H1 (cell line): ENCODE measurements at regions not wholly inside any gene's neighbourhood (a gene's known extent, or its start where the extent isn't known, plus 50 kb on each side); places are given as distances from the start of the nearest gene placed in this dataset.

Experiments
- CTCF ChIA-PET: fragments of 300-600 bp; sonication (Branson Sonifier 250); formaldehyde crosslinking; loops from one replicate; lab custom pipeline; 2021; ENCODE audit not compliant: partially characterized antibody; lab: Charles Lee
- POLR2A ChIA-PET: fragments of 300-600 bp; sonication (Branson Sonifier 250); formaldehyde crosslinking; loops from one replicate; lab custom pipeline; 2021; ENCODE audit warnings: inconsistent platforms; ENCODE audit not compliant: partially characterized antibody; lab: Charles Lee
- DNase-seq, 2 experiments: peaks; one replicate each; pipeline versions ENCODE4 v3.0.0 to v3.0.0-alpha.2; 2010 to 2022; ENCODE audit warnings: low spot score in 2 of 2, low read depth in 1 of 2, mixed read lengths in 1 of 2
- FAIRE-seq: peaks from 2 replicates; lab custom pipeline; 2011; peaks lifted over from hg19 to GRCh38; lab: Jason Lieb, UNC
- H2AFZ ChIP-seq: 2 replicates; pipeline ENCODE4 v1.8.1; 2012; ENCODE audit warnings: low read length, inconsistent platforms
- H2AK5ac ChIP-seq: 2 replicates; pipeline ENCODE4 v1.6.1; 2013; ENCODE audit warnings: low read depth, low read length
- H2BK120ac ChIP-seq: replicated peaks from 2 replicates; pipeline ENCODE3; 2013; ENCODE audit warnings: low read depth, low read length, inconsistent platforms
- H2BK12ac ChIP-seq: 2 replicates; pipeline ENCODE4 v1.6.1; 2013; ENCODE audit warnings: low read depth, low read length
- H2BK15ac ChIP-seq: 2 replicates; pipeline ENCODE4 v1.6.1; 2013; ENCODE audit warnings: low read length
- H2BK20ac ChIP-seq: 2 replicates; pipeline ENCODE4 v1.6.1; 2013; ENCODE audit warnings: low read length
- H2BK5ac ChIP-seq: 2 replicates; pipeline ENCODE4 v1.6.1; 2013; ENCODE audit warnings: low read depth, low read length
- H3K14ac ChIP-seq: 2 replicates; pipeline ENCODE4 v1.6.1; 2013; ENCODE audit warnings: inconsistent platforms; ENCODE audit not compliant: insufficient read length
- H3K18ac ChIP-seq: 2 replicates; pipeline ENCODE4 v1.6.1; 2013; ENCODE audit warnings: low read length; ENCODE audit errors: extremely low read depth
- H3K23ac ChIP-seq: 2 replicates; pipeline ENCODE4 v1.6.1; 2013; ENCODE audit warnings: inconsistent platforms; ENCODE audit not compliant: insufficient read length
- H3K23me2 ChIP-seq: 2 replicates; pipeline ENCODE4 v1.6.1; 2013; ENCODE audit warnings: low read depth, low read length
- H3K27ac ChIP-seq: 2 replicates; pipeline ENCODE4 v1.6.1; 2011; ENCODE audit warnings: low read depth, low read length, inconsistent platforms
- H3K27me3 ChIP-seq, 4 experiments: replicated peaks in 1 of 4; 1 replicate in 1 of 4; 2 replicates in 3 of 4; pipeline versions ENCODE4 v1.6.1 to v1.8.1; 2011 to 2013; ENCODE audit warnings: low read length in 3 of 4, mild to moderate bottlenecking in 3 of 4, inconsistent platforms in 2 of 4, mixed read lengths in 2 of 4, moderate library complexity in 1 of 4; ENCODE audit not compliant: control insufficient read depth in 3 of 4, insufficient read depth in 3 of 4; ENCODE audit errors: extremely low read depth in 1 of 4
- H3K36me3 ChIP-seq, 4 experiments: 2 replicates each; pipeline versions ENCODE4 v1.6.1 to v1.8.1; 2011 to 2013; ENCODE audit warnings: mild to moderate bottlenecking in 4 of 4, low read length in 3 of 4, moderate library complexity in 2 of 4, control low read depth in 1 of 4, inconsistent platforms in 1 of 4; ENCODE audit not compliant: insufficient read depth in 4 of 4, control insufficient read depth in 2 of 4
- H3K4ac ChIP-seq: replicated peaks from 2 replicates; pipeline ENCODE3; 2013; ENCODE audit warnings: low read length, low read depth, mixed read lengths, inconsistent platforms; ENCODE audit not compliant: insufficient read length
- H3K4me1 ChIP-seq, 4 experiments: replicated peaks in 1 of 4; 1 replicate in 1 of 4; 2 replicates in 3 of 4; pipeline versions ENCODE4 v1.6.1 to v1.8.1; 2011 to 2013; ENCODE audit warnings: low read length in 3 of 4, inconsistent platforms in 2 of 4, mixed read lengths in 1 of 4; ENCODE audit not compliant: insufficient read depth in 4 of 4, control insufficient read depth in 3 of 4
- H3K4me2 ChIP-seq, 2 experiments: 2 replicates each; pipeline versions ENCODE4 v1.6.1 to v1.8.1; 2011 to 2013; ENCODE audit warnings: low read depth in 2 of 2, low read length in 2 of 2, control low read depth in 1 of 2, inconsistent platforms in 1 of 2, mild to moderate bottlenecking in 1 of 2; ENCODE audit not compliant: insufficient read depth in 1 of 2
- H3K4me3 ChIP-seq, 4 experiments: fragments of 200-600, 300-600 bp in 1 of 4; sonication (generic), shearing (Covaris generic), sonication (Bioruptor Twin) in 1 of 4; 2 replicates each; pipeline versions ENCODE4 v1.5.1 to v1.8.1; 2011 to 2016; ENCODE audit warnings: low read length in 4 of 4, low read depth in 3 of 4, control low read depth in 2 of 4, inconsistent platforms in 2 of 4, mild to moderate bottlenecking in 2 of 4, mixed read lengths in 1 of 4, moderate library complexity in 1 of 4; ENCODE audit not compliant: insufficient read depth in 2 of 4; ENCODE audit errors: extremely low read depth in 1 of 4
- H3K56ac ChIP-seq: replicated peaks from 2 replicates; pipeline ENCODE3; 2013; ENCODE audit warnings: low read depth, mild to moderate bottlenecking, mixed read lengths, low read length, inconsistent platforms; ENCODE audit not compliant: insufficient read length
- H3K79me1 ChIP-seq: 2 replicates; pipeline ENCODE4 v1.6.1; 2013; ENCODE audit warnings: low read depth, low read length, control low read depth
- H3K79me2 ChIP-seq, 2 experiments: 2 replicates each; pipeline versions ENCODE4 v1.6.1 to v1.8.1; 2012 to 2013; ENCODE audit warnings: low read length in 2 of 2, mild to moderate bottlenecking in 2 of 2, inconsistent platforms in 1 of 2; ENCODE audit not compliant: insufficient read depth in 2 of 2, control insufficient read depth in 1 of 2
- H3K9ac ChIP-seq, 4 experiments: replicated peaks in 1 of 4; 1 replicate in 1 of 4; 2 replicates in 3 of 4; pipeline versions ENCODE4 v1.6.1 to v1.8.1; 2011 to 2013; ENCODE audit warnings: low read depth in 3 of 4, low read length in 3 of 4, control low read depth in 2 of 4, mild to moderate bottlenecking in 2 of 4, moderate library complexity in 2 of 4, inconsistent platforms in 1 of 4; ENCODE audit errors: extremely low read depth in 1 of 4
- H3K9me3 ChIP-seq, 2 experiments: 2 replicates each; pipeline versions ENCODE4 v1.6.1 to v1.8.1; 2012 to 2013; ENCODE audit warnings: mild to moderate bottlenecking in 2 of 2, moderate library complexity in 2 of 2, control low read depth in 1 of 2, inconsistent platforms in 1 of 2, low read depth in 1 of 2, low read length in 1 of 2, mixed read lengths in 1 of 2; ENCODE audit not compliant: insufficient read depth in 2 of 2
- H4K20me1 ChIP-seq, 2 experiments: replicated peaks in 1 of 2; 2 replicates each; pipeline versions ENCODE3 to v1.8.1; 2011 to 2013; ENCODE audit warnings: inconsistent platforms in 2 of 2, low read length in 2 of 2, mild to moderate bottlenecking in 1 of 2; ENCODE audit not compliant: insufficient read depth in 2 of 2, control insufficient read depth in 1 of 2
- H4K5ac ChIP-seq: 2 replicates; pipeline ENCODE4 v1.6.1; 2013; ENCODE audit warnings: low read length, low read depth, mixed read lengths, inconsistent platforms; ENCODE audit not compliant: insufficient read length
- H4K8ac ChIP-seq: 2 replicates; pipeline ENCODE4 v1.8.0; 2013; ENCODE audit warnings: mild to moderate bottlenecking, moderate library complexity, low read length, inconsistent platforms; ENCODE audit not compliant: insufficient read depth; ENCODE audit errors: extremely low read depth
- H4K91ac ChIP-seq: replicated peaks from 2 replicates; pipeline ENCODE3; 2013; ENCODE audit warnings: low read length, mixed read lengths, inconsistent platforms; ENCODE audit not compliant: insufficient read length
- CEBPB ChIP-seq: IDR thresholded peaks from 2 replicates; pipeline ENCODE4 v1.6.1; 2012; ENCODE audit warnings: low read depth, low read length
- SIN3A ChIP-seq, 2 experiments: IDR thresholded peaks in 1 of 2; conservative IDR thresholded peaks in 1 of 2; 2 replicates each; pipeline ENCODE4 v1.6.1; 2011 to 2012; ENCODE audit warnings: low read length in 2 of 2, improper control_type of control experiment in 1 of 2, low read depth in 1 of 2, mild to moderate bottlenecking in 1 of 2
- WGBS, 2 experiments: shearing (Covaris generic) in 1 of 2; methylation state at CpG; one replicate each; pipeline versions ENCODE4 v1.1.6 to v1.1.7; 2013 to 2015; ENCODE audit warnings: low lambda C conversion rate in 2 of 2, mixed read lengths in 2 of 2, inconsistent platforms in 1 of 2, low coverage in 1 of 2, missing lambda C conversion rate in 1 of 2; ENCODE audit not compliant: insufficient replicate concordance in 2 of 2, insufficient coverage in 1 of 2, insufficient read length in 1 of 2; ENCODE audit errors: extremely low coverage in 1 of 2, missing lambda C conversion rate in 1 of 2; 5-methylcytosine and 5-hydroxymethylcytosine counted together

DNA sequence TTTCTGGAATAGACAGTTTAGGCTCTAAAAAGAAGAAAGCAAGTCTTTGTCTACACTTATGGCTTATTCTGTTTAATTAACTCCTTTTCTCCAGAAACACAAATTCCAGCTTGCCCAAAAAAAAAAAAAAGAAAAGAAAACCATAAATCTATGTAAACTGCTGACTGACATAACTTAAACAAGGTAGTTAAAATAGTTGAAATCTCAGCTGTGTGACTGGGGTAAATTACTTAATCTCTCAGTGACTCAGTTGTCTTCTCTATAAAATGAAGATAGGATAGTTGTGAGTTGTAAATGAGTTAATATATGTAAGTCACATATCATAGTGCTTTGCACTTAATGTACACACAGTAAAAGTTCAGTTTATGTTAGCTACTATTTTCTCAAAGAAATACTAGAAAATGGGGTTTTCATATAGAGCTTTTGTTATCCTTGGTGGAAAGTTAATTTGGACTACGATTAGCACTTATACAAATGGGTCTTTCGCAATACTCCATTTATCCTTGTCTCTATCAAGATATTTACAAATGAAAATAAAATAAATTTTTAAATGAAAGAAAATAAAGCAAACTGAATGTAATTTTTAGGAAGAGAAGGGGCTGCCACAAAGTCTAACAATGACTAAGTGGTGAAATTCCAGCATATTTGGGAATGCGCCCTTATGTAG lies 200.9 kb downstream of the MBL2 start:
- H4K91ac ChIP-seq, result no peak overlapping the region
- no peak overlapping the region for H2BK5ac ChIP-seq
- H3K4me3 ChIP-seq, result no peak overlapping the region
- no peak for FAIRE-seq
- H4K8ac ChIP-seq, result no peak overlapping the region
- H3K9me3 ChIP-seq, result no peaks in the 10 kb centered on the region
- H3K14ac ChIP-seq, result no peak overlapping the region
- H2AFZ ChIP-seq, result no peak overlapping the region
- H4K20me1 ChIP-seq, result no peaks in the 10 kb centered on the region
- no peaks in the 10 kb centered on the region for H3K36me3 ChIP-seq
- H3K27me3 ChIP-seq, result no peaks in the 10 kb centered on the region
- no peaks in the 10 kb centered on the region for H3K4me1 ChIP-seq
- no peak overlapping the region for H3K23ac ChIP-seq
- H3K4me2 ChIP-seq, result no peak overlapping the region
- no peak overlapping the region for H2AK5ac ChIP-seq
- H2BK120ac ChIP-seq, result no peak overlapping the region
- H2BK12ac ChIP-seq, result no peak overlapping the region
- 96% methylated on average over 3 of the region's 3 CpGs; no CpG with 5 or more reads in 1 of the 2 experiments for WGBS, 2 experiments
- H3K23me2 ChIP-seq, result no peaks in the 10 kb centered on the region
- no peak for DNase-seq
- H2BK20ac ChIP-seq, result no peak overlapping the region
- no peak overlapping the region for H2BK15ac ChIP-seq
- H3K9ac ChIP-seq, result no peak overlapping the region
- TF ChIP-seq CEBPB (peak; percentile 66; the same call in 1 of the 2 replicates), SIN3A (conservative IDR thresholded peaks at IDR 0.05 in 1 of 2, IDR thresholded peaks at IDR 0.05 in 1 of 2; ENCODE audit: low read depth in 1 of 2, low read length in 2 of 2) (no peak)
- no peak overlapping the region for H4K5ac ChIP-seq
- no peak overlapping the region for H3K27ac ChIP-seq
- ChIA-PET POLR2A (no interaction called here), CTCF (interaction anchor here (0.6 to 1.6 kb wide), 3 partner anchors 148 to 263 kb away, joined by 3 to 7 read pairs (median 3); no protein-coding TSS in a partner anchor)
- H3K79me1 ChIP-seq, result no peaks in the 10 kb centered on the region
- H3K4ac ChIP-seq, result no peak overlapping the region
- H3K56ac ChIP-seq, result no peak overlapping the region
- no peak overlapping the region for H3K18ac ChIP-seq
- H3K79me2 ChIP-seq, result no peaks in the 10 kb centered on the region
